Mesodermal cell (in vitro differentiated cells): ENCODE measurements at regions not wholly inside any gene's neighbourhood (a gene's known extent, or its start where the extent isn't known, plus 50 kb on each side); places are given as distances from the start of the nearest gene placed in this dataset.

Source experiments
- H3K27ac ChIP-seq: 2 replicates; pipeline ENCODE4 v1.7.0; 2013; ENCODE audit warnings: mild to moderate bottlenecking, low read depth, low read length, moderate library complexity; ENCODE audit not compliant: severe bottlenecking
- H3K36me3 ChIP-seq: 2 replicates; pipeline ENCODE4 v1.7.1; 2013; ENCODE audit warnings: mild to moderate bottlenecking, low read length, moderate library complexity; ENCODE audit not compliant: control insufficient read depth, insufficient read depth
- H3K4me1 ChIP-seq: one replicate; pipeline ENCODE4 v1.7.1; 2013; ENCODE audit warnings: mild to moderate bottlenecking, low read length; ENCODE audit not compliant: insufficient read depth, control insufficient read depth, poor library complexity, severe bottlenecking
- H3K4me3 ChIP-seq: 2 replicates; pipeline ENCODE4 v1.7.0; 2013; ENCODE audit warnings: low read length, control low read depth, mild to moderate bottlenecking; ENCODE audit not compliant: insufficient read depth, poor library complexity, severe bottlenecking; ENCODE audit errors: extremely low read depth
- H3K9me3 ChIP-seq: 2 replicates; pipeline ENCODE4 v1.7.1; 2013; ENCODE audit warnings: mild to moderate bottlenecking, low read length, moderate library complexity; ENCODE audit not compliant: control insufficient read depth
- WGBS, 2 experiments: methylation state at CpG; one replicate each; pipeline ENCODE4 v1.1.5; 2013; ENCODE audit warnings: missing lambda C conversion rate in 2 of 2; ENCODE audit not compliant: insufficient coverage in 2 of 2; 5-methylcytosine and 5-hydroxymethylcytosine counted together

DNA sequence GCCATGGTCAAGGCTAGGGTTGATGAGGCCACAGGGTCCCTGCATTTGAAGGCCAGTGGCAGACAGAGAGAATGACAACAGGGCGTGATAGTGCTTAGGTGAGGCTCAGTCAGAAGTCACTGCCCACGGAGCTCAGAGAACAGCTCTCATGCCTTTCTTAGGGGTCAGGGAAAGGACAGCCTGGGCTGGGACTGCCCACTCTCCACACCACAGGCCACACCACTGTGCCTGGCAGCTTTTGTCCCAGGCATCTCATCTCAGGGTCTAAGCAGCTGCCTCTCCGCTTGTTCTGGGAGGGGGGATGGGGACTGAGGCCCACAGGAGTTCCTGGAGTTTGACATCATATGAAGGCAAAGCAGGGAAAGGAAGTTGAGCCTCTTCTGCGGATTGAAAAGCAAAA lies 150.2 kb upstream of the B3GAT1 start:
- no peaks in the 10 kb centered on the region for H3K36me3 ChIP-seq
- 70 to 71% methylated on average over 2 to 3 of the region's 4 CpGs for WGBS, 2 experiments

DNA sequence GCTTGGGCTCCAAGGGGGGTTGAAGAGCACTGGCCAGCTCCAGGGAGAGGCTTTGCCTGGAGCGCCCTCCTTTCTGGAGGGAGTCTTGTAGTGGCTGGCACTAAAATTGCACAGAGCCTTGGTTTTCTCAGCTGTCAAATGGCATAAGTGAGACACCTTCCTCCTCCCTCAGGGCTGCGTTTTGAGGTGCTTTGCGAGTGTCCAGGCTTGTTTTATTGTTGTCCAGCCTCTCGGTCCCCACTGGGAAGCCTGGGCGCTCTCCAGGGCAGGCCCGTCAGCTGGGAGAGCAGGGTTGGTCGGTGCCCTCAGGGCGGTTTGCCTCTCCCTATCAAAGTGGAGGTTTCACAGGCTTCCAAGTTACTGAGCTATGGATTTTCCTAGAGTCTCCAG lies 149.3 kb upstream of the B3GAT1 start:
- 89 to 93% methylated on average over 4 to 8 of the region's 8 CpGs for WGBS, 2 experiments
- Histone ChIP-seq H3K27ac (no peak overlapping the region), H3K4me1 (peaks cover 27% of the 10 kb centered on the region), H3K36me3 (no peaks in the 10 kb centered on the region), H3K4me3 (no peak overlapping the region), H3K9me3 (no peaks in the 10 kb centered on the region)

More for the DNA sequence above, 150.2 kb upstream of the B3GAT1 start:
- Histone ChIP-seq H3K4me3 (no peak overlapping the region), H3K9me3 (no peaks in the 10 kb centered on the region), H3K4me1 (peaks cover 27% of the 10 kb centered on the region), H3K27ac (no peak overlapping the region)

DNA sequence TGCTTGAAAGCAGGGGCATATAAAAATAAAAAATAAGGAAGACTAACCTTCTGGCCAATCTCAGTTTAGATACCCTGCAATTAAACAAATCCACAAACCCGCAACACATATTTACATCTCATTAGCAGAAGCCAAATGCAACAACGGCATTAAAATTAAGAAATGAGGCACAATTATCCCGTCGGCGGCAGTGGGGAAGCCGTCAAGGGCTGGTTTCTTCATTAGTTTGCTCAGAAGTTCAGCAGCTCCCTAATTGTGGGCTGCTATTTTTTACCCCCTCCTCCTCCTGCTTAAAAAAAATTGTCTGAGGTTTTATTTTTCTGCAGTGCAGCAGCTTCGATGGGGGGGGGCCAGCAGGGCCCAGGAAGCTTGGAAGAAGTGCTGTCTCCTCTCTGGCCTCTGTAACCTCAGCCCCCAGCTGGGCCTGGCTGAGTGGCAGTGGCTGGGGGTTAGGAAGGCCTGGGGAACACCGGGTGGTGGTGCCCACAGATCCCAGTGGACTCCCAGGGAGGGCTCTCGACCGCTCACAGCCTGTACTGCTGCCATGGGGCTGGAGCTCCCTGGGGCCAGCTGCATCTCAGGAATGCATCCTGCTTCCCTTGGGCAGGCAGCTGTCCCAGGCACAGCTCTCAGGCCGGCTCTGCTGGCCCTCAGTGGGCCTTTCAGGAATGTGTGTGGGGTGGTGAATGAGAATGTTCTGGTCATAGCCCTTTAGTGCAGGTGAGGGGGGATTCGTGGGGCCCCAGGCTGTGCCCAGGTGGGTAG lies 148.7 kb upstream of the B3GAT1 start:
- 77 to 80% methylated on average over 9 to 10 of the region's 12 CpGs for WGBS, 2 experiments
- Histone ChIP-seq H3K4me3 (no peak overlapping the region), H3K36me3 (no peaks in the 10 kb centered on the region), H3K27ac (no peak overlapping the region), H3K9me3 (no peaks in the 10 kb centered on the region), H3K4me1 (peaks cover 27% of the 10 kb centered on the region)

DNA sequence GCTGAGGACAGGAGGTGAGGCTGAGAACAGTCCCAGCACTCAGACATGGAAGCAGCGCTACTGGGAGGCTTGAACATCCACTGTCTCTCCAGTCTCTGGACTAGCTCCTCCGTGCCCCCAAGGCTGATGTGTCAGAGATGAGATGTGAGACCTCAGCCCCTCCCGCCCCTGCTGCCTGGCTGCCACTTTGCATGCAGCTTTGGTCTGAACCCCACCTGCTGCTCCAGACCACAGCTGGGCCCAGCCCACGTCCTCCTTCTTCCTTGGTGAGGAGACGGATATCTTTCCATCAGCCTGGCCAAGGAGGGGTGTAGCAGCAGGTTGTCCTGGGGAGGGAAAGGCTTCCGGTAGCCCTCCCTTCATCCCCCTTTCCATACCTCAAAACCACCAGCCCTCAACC lies 148.0 kb upstream of the B3GAT1 start:
- WGBS, 2 experiments, result 74 to 77% methylated on average over 3 to 4 of the region's 6 CpGs
- Histone ChIP-seq H3K4me3 (no peak overlapping the region), H3K4me1 (peaks cover 27% of the 10 kb centered on the region), H3K9me3 (no peaks in the 10 kb centered on the region), H3K36me3 (no peaks in the 10 kb centered on the region), H3K27ac (no peak overlapping the region)

DNA sequence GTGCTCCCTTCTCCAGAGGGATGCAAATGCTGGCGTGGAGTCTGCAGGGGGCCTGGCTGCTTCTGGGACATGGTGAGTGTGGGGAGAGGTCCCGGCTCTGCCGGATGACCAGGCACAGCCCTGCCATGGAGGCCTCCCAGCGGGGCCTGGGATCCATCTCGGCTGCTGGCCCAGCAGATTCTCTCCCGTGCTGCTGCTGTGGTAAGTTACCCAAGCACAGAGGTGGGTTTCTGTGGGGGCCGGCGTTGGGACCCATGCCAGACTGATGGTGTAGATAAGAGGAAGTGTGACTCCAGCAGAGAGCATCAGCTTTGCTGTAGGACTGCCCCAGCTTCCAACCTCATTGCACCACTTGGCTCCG lies 147.5 kb upstream of the B3GAT1 start:
- no peaks in the 10 kb centered on the region for H3K9me3 ChIP-seq
- 80 to 88% methylated on average over 3 to 8 of the region's 9 CpGs for WGBS, 2 experiments
- H3K4me1 ChIP-seq, result peaks cover 27% of the 10 kb centered on the region
- no peak overlapping the region for H3K27ac ChIP-seq
- no peaks in the 10 kb centered on the region for H3K36me3 ChIP-seq
- H3K4me3 ChIP-seq, result no peak overlapping the region

DNA sequence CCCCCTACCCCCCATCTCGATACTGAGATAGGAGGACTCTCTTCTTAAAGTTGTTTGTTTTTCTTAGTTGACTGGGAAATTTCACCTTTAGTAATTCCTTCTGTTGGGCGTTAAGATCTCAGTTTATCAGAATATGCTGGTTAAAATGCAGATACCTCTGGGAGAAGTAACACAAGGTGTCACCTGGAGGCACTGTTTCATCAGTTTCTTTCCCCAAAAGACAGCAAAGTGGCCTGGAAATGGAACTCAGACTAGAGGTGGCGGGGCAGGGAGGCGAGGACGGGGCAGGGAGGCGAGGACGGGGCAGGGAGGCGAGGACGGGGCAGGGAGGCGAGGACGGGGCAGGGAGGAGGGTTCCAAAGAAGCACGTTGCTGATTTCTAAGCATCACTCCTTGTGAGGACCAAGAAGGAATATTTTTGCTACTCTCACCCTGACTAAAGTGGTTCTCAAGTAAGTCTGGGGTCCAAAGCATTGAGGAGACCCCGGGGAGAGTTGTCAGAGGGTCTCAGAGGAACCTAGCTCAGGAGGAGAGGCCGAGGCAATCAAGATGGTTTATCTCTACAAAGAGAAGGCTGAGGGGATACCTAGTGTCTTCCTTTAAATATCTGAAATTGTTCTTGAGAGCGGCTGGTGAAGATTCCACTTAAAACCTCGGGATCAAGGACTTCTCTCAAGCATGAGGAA lies 147.0 kb upstream of the B3GAT1 start:
- Histone ChIP-seq H3K36me3 (no peaks in the 10 kb centered on the region), H3K27ac (no peak overlapping the region), H3K4me1 (peaks cover 27% of the 10 kb centered on the region), H3K9me3 (no peaks in the 10 kb centered on the region), H3K4me3 (no peak overlapping the region)
- WGBS, 2 experiments, result 89 to 96% methylated on average over 10 to 15 of the region's 16 CpGs

DNA sequence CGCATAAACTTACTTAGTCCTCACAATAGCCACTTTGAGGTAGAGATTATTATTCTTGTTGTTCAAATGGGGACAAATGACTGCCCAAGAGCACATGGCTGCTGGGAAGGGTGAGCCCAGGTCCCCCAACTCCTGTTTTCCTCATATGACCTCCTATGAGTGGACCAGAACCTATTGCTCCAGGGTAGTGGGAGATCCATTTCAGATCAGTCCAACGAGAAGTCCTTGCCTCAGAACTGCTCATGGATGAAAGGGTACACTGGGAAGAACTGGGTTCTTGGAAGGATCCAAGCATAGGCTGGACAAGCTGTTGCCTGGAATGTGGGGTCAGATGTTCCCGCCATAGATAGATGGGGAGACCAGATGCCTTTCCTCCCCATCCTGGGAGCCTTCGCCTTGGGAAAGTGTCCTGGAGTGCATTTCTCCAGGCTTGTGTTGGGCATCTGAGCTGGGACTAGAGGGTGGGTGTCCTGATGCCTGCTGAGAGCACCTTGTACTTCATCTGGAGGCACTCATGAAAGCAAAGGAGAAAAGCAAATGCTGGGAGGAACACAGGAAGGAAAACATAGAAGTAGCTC lies 146.3 kb upstream of the B3GAT1 start:
- Histone ChIP-seq H3K9me3 (no peaks in the 10 kb centered on the region), H3K4me3 (no peak overlapping the region), H3K27ac (no peak overlapping the region), H3K36me3 (no peaks in the 10 kb centered on the region), H3K4me1 (peaks cover 27% of the 10 kb centered on the region)
- WGBS, 2 experiments, result 87 to 100% methylated on average over 2 to 3 of the region's 4 CpGs

DNA sequence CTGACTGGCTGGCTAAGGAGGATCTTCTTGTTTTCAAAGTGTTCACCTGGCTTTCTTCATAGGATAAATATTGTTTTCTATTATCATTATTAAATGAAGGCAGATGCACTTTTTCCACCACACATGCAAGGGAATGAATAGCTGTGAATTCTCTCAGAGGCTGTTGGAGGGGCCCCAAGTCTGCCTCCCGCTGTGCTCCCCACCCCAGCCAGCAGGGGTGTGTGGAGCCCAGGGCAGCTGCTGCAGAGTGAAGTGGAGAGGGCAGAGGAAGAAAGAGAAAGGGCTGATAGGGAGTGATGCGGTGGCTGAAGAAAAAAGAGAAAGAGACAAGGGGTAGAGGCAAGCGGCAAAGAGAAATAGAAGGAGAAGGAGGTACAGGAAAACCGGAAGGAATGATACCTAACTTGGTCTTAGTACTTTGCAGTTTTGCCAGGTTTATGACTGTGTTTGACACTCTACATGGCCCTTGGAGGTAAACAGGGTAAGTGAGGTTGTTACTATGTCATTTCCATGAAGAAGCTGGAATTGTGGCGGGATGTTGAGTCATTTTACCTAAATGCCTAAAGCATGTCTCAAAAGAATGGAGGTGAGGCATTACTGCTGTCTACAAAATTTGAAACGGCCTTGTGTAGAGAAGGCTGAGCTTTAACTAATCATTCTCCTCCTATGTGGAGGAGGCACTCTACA lies 145.7 kb upstream of the B3GAT1 start:
- Histone ChIP-seq H3K4me3 (no peak overlapping the region), H3K9me3 (no peaks in the 10 kb centered on the region), H3K36me3 (no peaks in the 10 kb centered on the region), H3K27ac (no peak overlapping the region), H3K4me1 (peaks cover 25% of the 10 kb centered on the region)
- 86 to 91% methylated on average over 5 of the region's 6 CpGs for WGBS, 2 experiments

DNA sequence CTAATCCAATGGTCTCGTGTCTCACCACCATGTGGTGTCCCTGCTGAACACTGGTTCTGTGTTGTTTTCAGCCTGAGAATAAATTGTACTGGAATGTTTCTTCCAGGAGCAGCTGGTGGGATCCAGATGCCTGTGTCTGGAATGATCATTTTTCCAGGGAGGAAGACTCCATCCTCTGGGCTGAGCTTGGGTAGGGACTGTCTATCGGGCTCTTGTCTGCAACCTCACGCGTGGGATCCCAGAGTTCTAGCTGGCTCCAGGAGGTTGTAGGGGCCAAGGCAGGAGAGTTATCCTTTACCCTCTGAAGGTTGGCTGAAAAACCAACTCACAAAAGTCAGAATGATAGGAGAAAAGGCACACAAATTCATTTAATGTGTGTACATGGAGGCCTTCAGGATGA lies 144.1 kb upstream of the B3GAT1 start:
- 96 to 100% methylated on average over 1 to 4 of the region's 4 CpGs for WGBS, 2 experiments
- no peaks in the 10 kb centered on the region for H3K9me3 ChIP-seq
- peaks cover 15% of the 10 kb centered on the region for H3K4me1 ChIP-seq
- H3K36me3 ChIP-seq, result no peaks in the 10 kb centered on the region
- H3K27ac ChIP-seq, result no peak overlapping the region
- no peak overlapping the region for H3K4me3 ChIP-seq

DNA sequence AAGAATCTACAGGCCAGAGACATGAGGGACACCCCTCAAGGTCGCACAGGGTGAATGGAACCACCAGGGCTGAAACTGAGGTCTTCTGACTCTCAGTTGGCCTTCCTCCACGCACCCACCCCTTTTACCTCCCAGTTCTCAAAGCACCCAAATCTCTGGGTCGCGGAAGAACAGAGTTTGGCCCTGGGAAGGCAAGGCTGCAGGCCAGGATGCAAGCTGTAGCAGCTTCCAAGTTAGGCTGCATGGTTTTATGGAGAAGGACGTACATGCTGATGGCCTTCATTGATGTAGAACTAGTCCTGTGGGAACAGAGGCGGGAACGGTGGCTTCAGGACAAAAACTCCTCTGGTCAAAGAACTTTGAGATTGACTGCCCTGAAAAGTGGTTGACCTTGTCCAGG lies 143.5 kb upstream of the B3GAT1 start:
- Histone ChIP-seq H3K9me3 (no peaks in the 10 kb centered on the region), H3K27ac (no peak overlapping the region), H3K4me3 (no peak overlapping the region), H3K36me3 (no peaks in the 10 kb centered on the region), H3K4me1 (peaks cover 10% of the 10 kb centered on the region)
- 90 to 92% methylated on average over 7 of the region's 7 CpGs for WGBS, 2 experiments
